Middle frontal gyrus (tissue), 1 donor: ENCODE measurements at regions not wholly inside any gene's neighbourhood (a gene's known extent, or its start where the extent isn't known, plus 50 kb on each side); places are given as distances from the start of the nearest gene placed in this dataset.
A peak's percentile ranks its signal among the peaks of the same experiment; 100 is the strongest.
"Not testable (repeated sequence)": the region's sequence is repeated elsewhere in the genome, so short reads cannot be mapped to it uniquely, and the experiment has no call there.

ENCODE experiments used
- DNase-seq: peaks from one replicate; pipeline ENCODE4 v3.0.0-alpha.2; 2015; ENCODE audit warnings: low spot score; ENCODE audit errors: extremely low spot score

GRCh38 chr19:28700176-28700575, 512.8 kb downstream of the UQCRFS1 start:
- no peak for DNase-seq

- no peak for DNase-seq
These were observed 515.6 kb downstream of the UQCRFS1 start for GRCh38 chr19:28697308-28697707.

GRCh38 chr19:28694812-28695211, 518.1 kb downstream of the UQCRFS1 start:
- DNase-seq, result no peak

- DNase-seq, result no peak
These were observed 521.3 kb downstream of the UQCRFS1 start for GRCh38 chr19:28691683-28692082.

GRCh38 chr19:28689464-28689863, 523.5 kb downstream of the UQCRFS1 start:
- not testable (repeated sequence) for DNase-seq

GRCh38 chr19:28687296-28687695, 525.7 kb downstream of the UQCRFS1 start:
- peak; percentile 36 for DNase-seq

- no peak for DNase-seq
These were observed 526.2 kb downstream of the UQCRFS1 start for GRCh38 chr19:28686756-28687155.

GRCh38 chr19:28685802-28686201, 527.1 kb downstream of the UQCRFS1 start:
- no peak for DNase-seq

GRCh38 chr19:28685077-28685476, 527.9 kb downstream of the UQCRFS1 start:
- not testable (repeated sequence) for DNase-seq

- no peak for DNase-seq
These were observed 532.8 kb downstream of the UQCRFS1 start for GRCh38 chr19:28680111-28680510.

GRCh38 chr19:28670836-28671235, 542.1 kb downstream of the UQCRFS1 start:
- DNase-seq, result no peak

GRCh38 chr19:28669804-28670203, 543.1 kb downstream of the UQCRFS1 start:
- DNase-seq, result no peak

- no peak for DNase-seq
These were observed 545.5 kb downstream of the UQCRFS1 start for GRCh38 chr19:28667348-28667977.

GRCh38 chr19:28665748-28666147, 547.2 kb downstream of the UQCRFS1 start:
- DNase-seq, result no peak

- no peak for DNase-seq
These were observed 556.3 kb downstream of the UQCRFS1 start for GRCh38 chr19:28656644-28657043.

- DNase-seq, result no peak
These were observed 557.9 kb downstream of the UQCRFS1 start for GRCh38 chr19:28655054-28655453.

GRCh38 chr19:28652765-28653164, 560.2 kb downstream of the UQCRFS1 start:
- DNase-seq, result no peak

GRCh38 chr19:28646629-28647028, 566.3 kb downstream of the UQCRFS1 start:
- no peak for DNase-seq

- DNase-seq, result no peak
These were observed 568.7 kb downstream of the UQCRFS1 start for GRCh38 chr19:28644169-28644775.

- no peak for DNase-seq
These were observed 569.9 kb downstream of the UQCRFS1 start for GRCh38 chr19:28642787-28643683.

- DNase-seq, result no peak
These were observed 571.6 kb downstream of the UQCRFS1 start for GRCh38 chr19:28641395-28641794.

GRCh38 chr19:28640506-28640905, 572.4 kb downstream of the UQCRFS1 start:
- no peak for DNase-seq
